HepG2 (cell line): ENCODE measurements at regions not wholly inside any gene's neighbourhood (a gene's known extent, or its start where the extent isn't known, plus 50 kb on each side); places are given as distances from the start of the nearest gene placed in this dataset.

Experiments
- ATAC-seq: fragments of 200-7000 bp; cut with Tn5 transposase; 3 replicates; pipeline ENCODE4 v1.9.1; 2020; ENCODE audit warnings: mild to moderate bottlenecking, moderate library complexity
- BruUV-seq: library from RNA; stranded (reverse); fragments of 400-500 nt; replicated peaks from 2 replicates; lab custom pipeline; 2021; lab: Mats Ljungman, UMichigan
- CTCF ChIA-PET: fragments of 300-600 bp; formaldehyde crosslinking; extraction: SDS; loops from one replicate; lab custom pipeline; 2021; ENCODE audit warnings: low total read pairs, inconsistent platforms, low intra/inter-chr PET ratio; lab: Yijun Ruan, JAX
- POLR2A ChIA-PET: fragments of 350-600 bp; sonication (Branson Sonifier 250); formaldehyde crosslinking; loops from one replicate; lab custom pipeline; 2020; ENCODE audit warnings: antibody characterized with exemption, inconsistent platforms; lab: Yijun Ruan, JAX
- DNase-seq: peaks from one replicate; pipeline ENCODE4 v3.0.0-alpha.2; 2015; ENCODE audit warnings: low spot score
- FAIRE-seq: peaks from 3 replicates; lab custom pipeline; 2011; peaks lifted over from hg19 to GRCh38; lab: Jason Lieb, UNC
- H2AFZ ChIP-seq: one replicate; pipeline ENCODE4 v1.6.1; 2011; ENCODE audit warnings: low read length, inconsistent platforms
- H3K27ac ChIP-seq: fragments of 300-600 bp; 3 replicates; pipeline ENCODE4 v1.8.0; 2011; ENCODE audit warnings: mixed run types, mild to moderate bottlenecking, mixed read lengths, low read length, inconsistent platforms; ENCODE audit not compliant: insufficient read depth; ENCODE audit errors: extremely low read length
- H3K27me3 ChIP-seq, 2 experiments: fragments of 200-600 bp in 1 of 2; 2 replicates in 1 of 2; 3 replicates in 1 of 2; pipeline versions ENCODE4 v1.6.0 to v1.8.0; 2011; ENCODE audit warnings: low read length in 2 of 2, mild to moderate bottlenecking in 2 of 2, moderate library complexity in 2 of 2, inconsistent platforms in 1 of 2; ENCODE audit not compliant: insufficient read depth in 2 of 2, control insufficient read depth in 1 of 2
- H3K36me3 ChIP-seq, 2 experiments: fragments of 200-600 bp in 1 of 2; replicated peaks in 1 of 2; 2 replicates in 1 of 2; 3 replicates in 1 of 2; pipeline versions ENCODE4 v1.5.1 to v1.8.0; 2011; ENCODE audit warnings: low read length in 2 of 2, inconsistent platforms in 1 of 2; ENCODE audit not compliant: insufficient read depth in 2 of 2, control insufficient read depth in 1 of 2
- H3K4me1 ChIP-seq: 2 replicates; pipeline ENCODE4 v1.5.1; 2012; ENCODE audit warnings: low read length, inconsistent platforms; ENCODE audit not compliant: insufficient read depth
- H3K4me2 ChIP-seq: 2 replicates; pipeline ENCODE4 v1.6.0; 2011; ENCODE audit warnings: low read depth, low read length, inconsistent platforms
- H3K4me3 ChIP-seq, 3 experiments: fragments of 200-600 bp in 1 of 3; sonication (generic), shearing (Covaris generic) in 1 of 3; replicated peaks in 1 of 3; 2 replicates each; pipeline ENCODE4 v1.5.1; 2011 to 2016; ENCODE audit warnings: low read length in 3 of 3, inconsistent platforms in 2 of 3, low read depth in 2 of 3, mild to moderate bottlenecking in 2 of 3, control low read depth in 1 of 3, mixed read lengths in 1 of 3; ENCODE audit not compliant: insufficient read depth in 1 of 3
- H3K79me2 ChIP-seq: one replicate; pipeline ENCODE4 v1.6.1; 2011; ENCODE audit warnings: low read length, inconsistent platforms; ENCODE audit not compliant: insufficient read depth
- H3K9ac ChIP-seq: 2 replicates; pipeline ENCODE4 v1.6.0; 2011; ENCODE audit warnings: mild to moderate bottlenecking, low read depth, low read length, inconsistent platforms; ENCODE audit not compliant: insufficient read depth
- H3K9me3 ChIP-seq: 2 replicates; pipeline ENCODE4 v1.5.1; 2012; ENCODE audit warnings: mild to moderate bottlenecking, low read length
- H4K20me1 ChIP-seq: 2 replicates; pipeline ENCODE4 v1.6.0; 2011; ENCODE audit warnings: inconsistent platforms, mild to moderate bottlenecking, low read length, moderate library complexity; ENCODE audit not compliant: insufficient read depth
- ATAD3A ChIP-seq: sonication (generic); formaldehyde crosslinking; IDR thresholded peaks from 2 replicates; pipeline ENCODE4 v1.4.0; 2020; ENCODE audit warnings: missing genetic modification reagents
- ATF3 ChIP-seq: sonication (generic); formaldehyde crosslinking; IDR thresholded peaks from 2 replicates; pipeline ENCODE4 v1.4.0; 2020; ENCODE audit warnings: missing genetic modification reagents
- BATF2 ChIP-seq: sonication (generic); formaldehyde crosslinking; IDR thresholded peaks from 2 replicates; pipeline ENCODE4 v1.8.0; 2022; ENCODE audit warnings: mild to moderate bottlenecking, missing genetic modification reagents, moderate library complexity
- RORA ChIP-seq: sonication (generic); formaldehyde crosslinking; IDR thresholded peaks from 2 replicates; pipeline ENCODE4 v1.5.0; 2020; ENCODE audit warnings: mild to moderate bottlenecking, missing genetic modification reagents, moderate library complexity
- SMC3 ChIP-seq: IDR thresholded peaks from 2 replicates; pipeline ENCODE4 v1.6.1; 2011; ENCODE audit warnings: low read length, improper control_type of control experiment
- TBX3 ChIP-seq: fragments of 450-650 bp; IDR thresholded peaks from 2 replicates; pipeline ENCODE4 v1.6.1; 2017; ENCODE audit warnings: antibody characterized with exemption, mild to moderate bottlenecking, inconsistent platforms, borderline replicate concordance
- TFE3 ChIP-seq: IDR thresholded peaks from 2 replicates; pipeline ENCODE4 v1.6.1; 2016
- ZBTB43 ChIP-seq: sonication (generic); formaldehyde crosslinking; conservative IDR thresholded peaks from 2 replicates; pipeline ENCODE4 v1.4.0; 2020; ENCODE audit warnings: missing genetic modification reagents
- ZMAT5 ChIP-seq: sonication (generic); formaldehyde crosslinking; IDR thresholded peaks from 2 replicates; pipeline ENCODE4 v1.5.0; 2020; ENCODE audit warnings: mild to moderate bottlenecking, low read depth, missing genetic modification reagents, borderline replicate concordance
- ZNF44 ChIP-seq: sonication (generic); formaldehyde crosslinking; IDR thresholded peaks from 2 replicates; pipeline ENCODE4 v1.5.1; 2020; ENCODE audit warnings: mild to moderate bottlenecking, missing genetic modification reagents
- ZNF646 ChIP-seq: sonication (generic); formaldehyde crosslinking; IDR thresholded peaks from 2 replicates; pipeline ENCODE4 v1.9.0; 2021; ENCODE audit warnings: mild to moderate bottlenecking, missing genetic modification reagents
- ZNF768 ChIP-seq: sonication (generic); formaldehyde crosslinking; IDR thresholded peaks from 2 replicates; pipeline ENCODE4 v1.4.0; 2020; ENCODE audit warnings: missing genetic modification reagents
- WGBS: methylation state at CpG from one replicate; pipeline ENCODE4 v1.1.6; 2017; ENCODE audit warnings: low lambda C conversion rate; 5-methylcytosine and 5-hydroxymethylcytosine counted together
- in situ Hi-C: cut with HindIII; loops from 2 replicates; pipeline ENCODE4 v1.10.0; 2017; ENCODE audit warnings: low pct_unique_long_range_greater_than_20kb; ENCODE audit not compliant: extremely low pct_ligation_motif_present
- intact Hi-C: fragments of 100-400 bp; cut with micrococcal nuclease; formaldehyde crosslinking; loops from one replicate; pipeline ENCODE4 v1.10.0; 2022; ENCODE audit not compliant: unreplicated experiment

- POLR2A ChIA-PET = no interaction called here
- CTCF ChIA-PET = no interaction called here
- TF ChIP-seq BATF2 = no peak
- no peak for TF ChIP-seq ATAD3A (CRISPR knock-in tag)
- TF ChIP-seq ZMAT5 (CRISPR knock-in tag) = no peak
- TF ChIP-seq ATF3 (CRISPR knock-in tag) = no peak
- TF ChIP-seq ZNF768 = no peak
- no peak for TF ChIP-seq TBX3
- TF ChIP-seq SMC3 = no peak
- TF ChIP-seq RORA = no peak
- TF ChIP-seq TFE3 = no peak
- TF ChIP-seq ZNF44 (CRISPR knock-in tag) = no peak
- TF ChIP-seq ZBTB43 (CRISPR knock-in tag) = no peak
- no peak for TF ChIP-seq ZNF646
- H3K4me2 ChIP-seq = no peak overlapping the region
- intact Hi-C loops (no loop called here), in situ Hi-C loops (no loop called here)
- H4K20me1 ChIP-seq = no peaks in the 10 kb centered on the region
- no peak overlapping the region for H2AFZ ChIP-seq
- H3K4me3 ChIP-seq = no peak overlapping the region
- H3K9me3 ChIP-seq = no peaks in the 10 kb centered on the region
- FAIRE-seq (no peak), DNase-seq (no peak), ATAC-seq (no peak)
- H3K4me1 ChIP-seq = peaks cover 21% of the 10 kb centered on the region; the same call in 1 of the 2 replicates
- WGBS = 90% methylated on average over 1 of the region's 1 CpG
- no peaks in the 10 kb centered on the region for H3K27me3 ChIP-seq
- no peaks in the 10 kb centered on the region for H3K36me3 ChIP-seq
- no TSS peak for BruUV-seq
- no peak overlapping the region for H3K9ac ChIP-seq
- no peak overlapping the region for H3K27ac ChIP-seq
- no peaks in the 10 kb centered on the region for H3K79me2 ChIP-seq
Measured at GRCh38 chr1:65494671-65495070, 74.2 kb downstream of the LEPR start.
